Renal pelvis (tissue), 1 donor: ENCODE measurements at regions not wholly inside any gene's neighbourhood (a gene's known extent, or its start where the extent isn't known, plus 50 kb on each side); places are given as distances from the start of the nearest gene placed in this dataset.
"Not testable (repeated sequence)": the region's sequence is repeated elsewhere in the genome, so short reads cannot be mapped to it uniquely, and the experiment has no call there.

Experiments
- DNase-seq: peaks from one replicate; pipeline ENCODE4 v3.0.0-alpha.2; 2013

DNA sequence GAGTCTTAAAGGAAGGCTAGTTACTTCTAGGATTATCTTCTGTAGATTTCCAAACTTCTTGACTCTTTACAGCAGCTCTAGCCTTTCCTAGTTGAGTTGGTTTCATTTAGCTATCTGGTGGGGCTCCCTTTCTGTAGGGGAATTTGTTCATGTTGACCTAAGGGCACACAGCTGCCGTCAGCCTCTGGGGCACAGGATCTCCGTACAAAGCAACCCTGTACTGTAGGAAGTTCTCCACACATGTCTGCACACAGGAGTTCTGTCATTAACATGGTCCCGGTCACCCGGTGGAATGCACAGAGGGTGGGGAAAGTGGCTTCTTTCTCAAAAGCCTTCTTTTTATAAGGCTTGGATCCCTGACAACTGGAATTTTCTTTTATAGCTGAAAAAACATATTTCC is 88.7 kb upstream of the TNIK start:
- peak; percentile 29 for DNase-seq

DNA sequence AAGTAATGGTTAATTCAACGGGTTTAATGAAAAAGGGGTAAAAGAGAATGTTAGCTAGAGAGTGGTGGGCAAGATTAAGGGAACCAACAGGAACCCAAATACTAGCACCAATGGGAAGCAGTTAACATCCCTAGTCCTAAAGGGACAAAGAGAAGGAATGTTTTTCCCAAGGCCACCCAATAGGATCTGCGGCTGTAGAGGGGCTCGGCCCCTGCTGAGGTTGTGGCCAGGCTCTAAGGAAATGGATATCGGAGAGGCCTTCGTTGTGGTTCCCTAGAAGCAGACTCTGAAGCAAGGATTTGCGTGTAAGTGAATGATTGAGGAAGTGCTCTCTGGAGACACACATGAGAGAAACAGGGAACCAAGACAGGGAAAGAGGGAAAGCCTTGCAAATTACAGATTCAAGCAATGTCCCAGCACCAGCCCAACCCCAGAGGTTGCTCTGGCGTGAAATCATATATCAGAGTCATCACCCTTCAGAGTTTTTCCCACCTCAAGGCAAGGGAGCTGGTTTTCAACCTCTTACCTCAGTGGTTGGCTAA is 83.6 kb upstream of the TNIK start:
- DNase-seq: no peak

DNA sequence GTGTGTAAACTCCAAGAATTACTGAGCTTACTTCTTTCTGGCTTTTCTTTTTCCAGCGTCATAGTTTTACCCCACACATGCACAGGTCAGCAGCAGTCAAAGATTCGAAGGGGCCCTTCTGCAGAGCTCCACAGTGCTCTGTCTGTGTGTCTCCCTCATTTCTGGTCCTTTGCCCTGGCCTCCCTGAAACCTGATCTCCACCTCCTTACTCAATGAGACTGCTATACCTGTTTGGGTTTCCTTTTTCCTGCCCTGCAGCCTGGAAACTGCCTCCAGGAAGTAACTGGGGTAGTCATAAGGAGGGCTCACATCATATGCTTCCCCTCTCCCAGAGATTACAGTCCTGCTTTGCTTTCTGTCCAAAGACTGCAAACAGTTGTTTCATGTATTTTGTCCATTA is 82.8 kb upstream of the TNIK start:
- DNase-seq: no peak

DNA sequence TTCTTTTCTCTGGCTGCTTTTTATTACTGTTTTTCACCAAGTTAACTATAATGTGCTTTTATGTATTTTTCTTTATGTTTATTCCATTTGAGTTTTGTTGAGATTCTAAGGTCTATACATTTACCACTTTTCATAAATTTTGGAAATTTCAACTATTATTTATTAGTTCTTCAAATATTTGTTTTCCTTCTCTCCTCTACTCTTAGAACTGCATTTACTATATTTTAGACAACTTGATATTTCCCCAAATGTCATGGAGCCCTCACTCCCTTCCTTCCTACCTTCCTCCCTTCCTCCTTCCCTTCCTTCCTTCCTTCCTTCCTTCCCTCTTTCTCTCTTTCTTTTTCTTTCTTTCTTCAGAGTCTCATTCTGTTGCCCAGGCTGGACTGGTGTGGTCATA is 81.4 kb upstream of the TNIK start:
- no peak for DNase-seq

DNA sequence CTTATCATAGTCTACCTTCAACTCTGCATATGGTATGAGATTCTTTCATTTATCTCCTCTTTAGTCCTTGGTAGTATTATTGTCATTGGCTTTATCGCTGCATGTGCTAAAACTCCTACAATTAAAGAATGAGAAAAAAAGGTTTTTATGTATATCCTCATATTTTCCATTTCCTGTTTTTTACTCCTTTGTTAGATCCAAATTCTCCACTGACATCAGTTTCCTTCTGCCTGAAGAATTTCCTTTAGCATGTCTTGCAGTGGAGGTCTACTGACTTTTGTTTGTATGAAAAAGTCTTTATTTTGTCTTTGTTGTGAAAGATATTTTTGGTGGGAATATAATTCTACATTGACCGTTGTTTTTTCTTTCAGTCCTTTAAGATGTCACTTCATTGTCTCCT is 81.0 kb upstream of the TNIK start:
- DNase-seq: no peak

DNA sequence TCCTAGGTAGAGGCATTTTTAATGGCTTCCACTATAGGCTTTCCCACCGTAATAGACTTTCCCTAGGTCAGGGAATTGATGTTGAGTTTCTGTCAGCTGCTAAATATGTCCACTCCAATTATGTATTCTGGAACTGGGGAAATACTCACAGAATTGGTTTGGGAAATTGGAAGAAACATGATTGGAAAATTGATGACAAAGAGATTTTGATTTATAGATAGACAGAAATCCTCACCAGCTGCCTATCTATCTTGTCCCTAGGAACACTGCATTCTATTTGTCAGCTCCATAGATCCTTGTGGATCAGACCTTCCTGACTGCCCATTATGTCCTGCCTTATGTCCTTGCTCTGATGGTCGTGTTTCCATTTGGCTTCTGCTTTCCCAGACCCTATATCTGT is 75.6 kb upstream of the TNIK start:
- DNase-seq: no peak

DNA sequence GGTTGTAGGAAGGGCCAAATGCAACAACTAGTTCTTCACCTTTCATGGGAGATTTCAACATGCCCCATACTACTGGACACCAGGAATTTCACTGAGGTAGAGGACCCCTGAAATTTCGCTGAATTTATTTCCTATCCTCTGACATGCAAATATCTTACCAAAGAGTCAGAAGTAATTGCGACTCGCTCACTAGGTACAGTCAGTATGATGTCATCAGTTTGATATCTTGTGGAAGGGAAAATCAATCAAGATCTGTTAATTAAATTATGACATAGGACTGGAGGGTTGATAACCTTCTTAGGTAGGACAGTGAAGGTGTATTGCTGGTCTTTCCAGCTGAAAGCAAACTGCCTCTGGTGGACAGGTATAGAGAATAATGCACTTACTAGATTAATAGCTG is 74.9 kb upstream of the TNIK start:
- DNase-seq: no peak

DNA sequence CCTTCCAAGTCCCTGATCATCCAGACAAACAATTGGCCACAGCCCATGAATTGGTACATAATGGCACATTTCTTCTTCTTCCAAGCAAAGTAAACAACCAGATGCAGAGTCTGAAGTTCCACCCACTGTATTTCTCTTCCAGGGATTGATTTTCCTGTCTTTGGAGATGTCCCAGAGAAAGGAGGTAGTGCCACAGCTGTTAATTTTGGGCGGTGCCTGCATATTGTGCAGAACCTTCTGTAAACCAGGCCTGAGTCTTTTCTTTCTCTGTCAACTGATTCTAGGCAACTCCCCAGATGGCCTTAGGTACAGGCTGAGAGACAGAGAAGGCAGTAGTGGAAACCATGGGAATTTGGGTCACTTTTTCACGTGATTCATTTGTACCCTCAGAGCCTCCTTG is 73.5 kb upstream of the TNIK start:
- no peak for DNase-seq

DNA sequence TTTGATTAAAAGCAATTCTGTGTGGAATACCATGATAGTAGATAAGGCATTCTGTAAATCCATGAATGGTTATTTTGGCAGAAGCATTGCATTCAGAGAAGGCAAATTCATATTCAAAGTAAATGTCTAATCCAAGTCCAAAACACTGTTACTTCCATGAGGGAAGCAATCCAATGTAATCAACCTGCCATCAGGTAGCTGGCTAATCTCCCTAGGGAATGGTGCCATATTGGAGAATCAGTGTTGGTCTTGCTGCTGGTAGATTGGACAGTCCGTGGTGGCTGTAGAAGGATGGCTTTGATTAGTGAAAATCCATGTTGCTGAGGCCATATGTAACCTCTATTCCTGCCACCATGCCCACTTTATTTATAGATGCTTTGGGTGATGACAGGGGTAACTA is 72.1 kb upstream of the TNIK start:
- DNase-seq: no peak

DNA sequence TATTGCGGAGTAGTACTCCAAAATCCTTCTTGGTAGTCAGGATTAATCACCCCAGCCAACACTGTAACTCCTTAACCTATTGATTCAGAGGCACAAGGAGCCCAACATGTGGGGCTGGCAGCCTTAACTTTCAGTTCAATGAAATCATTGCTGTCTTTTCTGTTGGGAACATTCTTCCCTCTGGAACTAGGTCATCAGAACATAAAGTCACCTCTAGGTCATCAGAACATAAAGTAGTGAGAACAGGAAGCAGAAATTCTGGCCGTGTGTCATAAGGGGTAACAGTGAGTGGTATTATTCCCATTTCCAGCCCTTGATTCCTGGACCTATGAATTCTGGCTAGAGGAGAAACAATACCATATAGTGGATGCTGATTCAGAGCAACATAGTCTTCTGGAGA is 71.5 kb upstream of the TNIK start:
- no peak for DNase-seq

DNA sequence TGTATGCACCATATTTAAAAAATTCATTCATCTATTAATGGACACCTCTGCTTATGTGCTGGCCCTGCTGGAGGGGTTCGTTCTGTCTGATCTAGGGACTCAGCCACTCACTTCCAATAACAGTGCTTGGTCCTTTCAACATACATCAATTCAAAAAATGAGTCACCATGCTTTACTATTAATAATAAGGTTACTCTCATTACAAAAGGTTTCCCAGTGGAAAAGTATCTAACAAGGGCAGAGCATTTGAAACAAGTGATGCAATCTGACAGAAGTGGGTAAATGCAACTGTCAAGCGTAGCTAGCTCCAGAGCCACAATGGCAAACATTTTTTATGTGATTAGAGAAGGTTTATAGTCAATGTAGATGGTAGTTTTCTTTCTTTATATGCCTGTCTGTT is 67.9 kb upstream of the TNIK start:
- DNase-seq: no peak

DNA sequence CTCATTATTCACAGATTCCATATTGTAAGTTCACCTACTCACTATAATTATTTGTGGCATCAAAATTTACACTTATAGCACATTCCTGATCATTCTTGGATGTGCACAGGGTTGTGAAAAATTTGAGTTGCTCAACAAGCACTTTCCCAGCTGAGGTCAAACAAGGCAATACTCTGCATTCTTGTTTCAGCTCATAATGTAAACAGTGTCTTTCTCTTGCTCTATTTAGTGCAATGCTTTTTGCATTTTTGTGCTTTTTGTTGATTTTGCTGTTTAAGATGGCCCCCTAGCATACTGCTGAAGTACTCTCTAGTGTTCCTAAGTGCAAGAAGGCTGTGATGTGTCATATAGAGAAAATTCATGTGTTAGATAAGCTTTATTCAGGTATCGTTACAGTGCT is 66.7 kb upstream of the TNIK start:
- no peak for DNase-seq

DNA sequence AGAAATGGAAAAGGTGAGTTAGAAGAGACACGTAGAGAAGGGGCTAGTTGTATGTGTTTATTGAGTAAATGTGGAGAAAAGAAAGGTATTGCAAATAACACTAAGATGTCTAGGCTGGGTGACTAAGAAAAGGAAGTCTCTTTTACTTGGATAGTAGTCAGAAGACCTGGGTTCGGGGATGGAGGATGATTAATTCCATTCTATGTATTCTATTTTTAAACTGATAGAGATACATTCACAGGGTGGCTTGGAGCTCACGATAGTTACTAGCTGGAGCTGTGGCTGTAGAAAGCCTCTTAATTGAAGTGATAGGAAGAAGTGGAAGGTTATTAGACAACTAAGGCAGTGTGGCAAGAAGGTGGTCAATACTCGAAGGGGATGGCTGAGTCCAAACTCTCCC is 65.9 kb upstream of the TNIK start:
- DNase-seq: no peak

DNA sequence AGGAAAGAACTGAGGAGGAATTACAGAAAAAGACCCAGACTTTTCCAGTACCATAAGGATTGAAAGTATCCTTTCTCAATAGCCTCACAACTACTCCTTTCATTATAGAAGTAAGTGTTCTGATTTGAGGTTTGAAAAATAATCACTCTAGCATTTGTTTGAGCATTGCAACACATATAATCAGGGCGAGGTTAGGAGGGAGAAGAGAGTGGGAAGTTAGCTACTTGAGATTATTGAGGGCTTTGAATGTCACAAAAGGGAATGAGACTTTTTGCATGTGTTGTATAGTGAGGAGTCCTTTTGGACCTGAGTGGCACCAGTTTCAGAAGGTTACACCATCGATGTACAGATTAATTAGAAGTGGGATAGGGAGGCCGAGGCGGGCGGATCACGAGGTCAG is 65.2 kb upstream of the TNIK start:
- DNase-seq: no peak

DNA sequence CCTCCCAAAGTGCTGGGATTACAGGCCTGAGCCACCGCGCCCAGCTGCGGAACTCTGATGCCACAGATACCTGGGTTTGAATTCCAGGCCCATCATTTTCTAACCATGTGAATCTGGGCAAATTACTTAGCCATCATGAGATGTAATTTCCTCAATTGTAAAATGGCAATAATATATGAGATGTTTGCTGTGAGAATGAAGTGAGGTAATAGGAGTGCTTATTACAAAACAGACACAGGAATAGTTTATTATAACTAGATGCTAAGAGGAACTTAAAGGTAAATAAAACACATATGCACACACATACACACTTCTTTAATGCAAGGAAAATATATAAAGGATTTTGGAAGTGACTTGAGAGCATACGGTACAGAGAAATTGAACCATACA is 64.7 kb upstream of the TNIK start:
- DNase-seq: no peak

DNA sequence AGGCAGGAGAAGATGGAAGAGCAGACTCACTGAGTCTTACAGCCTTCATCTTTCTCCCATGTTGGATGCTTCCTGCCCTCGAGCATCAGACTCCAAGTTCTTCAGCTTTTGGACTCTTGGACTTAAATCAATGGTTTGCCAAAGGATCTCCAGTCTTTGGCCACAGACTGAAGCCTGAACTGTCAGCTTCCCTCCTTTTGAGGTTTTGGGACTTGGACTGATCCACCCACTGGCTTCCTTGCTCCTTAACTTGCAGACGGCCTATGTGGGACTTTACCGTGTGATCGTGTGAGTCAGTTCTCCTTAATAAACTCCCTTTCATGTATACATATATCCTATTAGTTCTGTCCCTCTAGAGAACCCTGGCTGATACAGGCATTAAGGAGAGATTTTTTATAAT is 62.4 kb upstream of the TNIK start:
- DNase-seq: no peak

DNA sequence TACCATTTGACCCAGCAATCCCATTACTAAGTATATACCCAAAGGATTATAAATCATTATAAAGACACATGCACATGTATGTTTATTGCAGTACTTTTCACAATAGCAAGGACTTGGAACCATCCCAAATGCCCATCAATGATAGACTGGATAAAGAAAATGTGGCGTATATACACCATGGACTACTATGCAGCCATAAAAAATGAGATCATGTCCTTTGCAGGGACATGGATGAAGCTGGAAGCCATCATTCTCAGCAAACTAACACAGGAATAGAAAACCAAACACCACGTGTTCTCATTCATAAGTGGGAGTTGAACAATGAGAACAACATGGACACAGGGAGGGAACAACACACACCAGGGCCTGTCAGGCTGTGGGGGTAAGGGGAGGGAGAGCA is 59.2 kb upstream of the TNIK start:
- not testable (repeated sequence) for DNase-seq

DNA sequence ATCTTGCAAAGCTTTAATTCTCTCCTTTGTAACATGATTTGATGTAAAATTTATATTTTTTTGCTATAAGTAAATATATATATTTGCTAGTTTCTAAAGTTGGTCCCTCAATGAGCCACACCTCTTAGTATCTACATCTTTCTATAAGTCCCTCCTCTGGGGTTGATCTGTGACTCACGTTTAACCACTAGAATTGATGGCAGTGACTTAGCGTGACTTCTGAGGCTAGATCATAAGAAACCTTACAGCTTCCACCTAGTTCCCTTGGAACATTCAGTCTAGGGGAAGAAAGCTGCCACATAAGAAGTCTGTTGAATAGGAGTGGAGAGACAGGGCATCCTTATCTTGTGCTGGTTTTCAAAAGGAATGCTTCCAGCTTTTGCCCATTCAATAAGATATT is 56.6 kb upstream of the TNIK start:
- no peak for DNase-seq

DNA sequence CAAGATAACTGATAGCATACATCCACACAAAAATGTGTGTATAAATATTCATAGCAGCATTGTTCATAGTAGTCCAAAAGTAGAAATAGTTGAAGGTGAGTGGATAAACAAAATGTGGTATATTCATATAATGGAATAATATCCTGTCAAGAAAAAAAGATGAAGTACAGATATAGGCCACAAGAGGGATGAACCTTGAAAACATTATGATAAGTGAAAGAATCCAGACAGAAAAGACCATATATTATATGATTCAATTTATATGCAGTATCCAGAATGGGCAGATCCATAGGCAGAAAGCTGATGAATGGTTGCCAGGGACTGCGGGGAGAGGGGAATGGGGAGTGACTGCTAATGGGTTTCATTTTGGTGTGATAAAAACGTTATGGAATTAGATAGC is 54.3 kb upstream of the TNIK start:
- no peak for DNase-seq

DNA sequence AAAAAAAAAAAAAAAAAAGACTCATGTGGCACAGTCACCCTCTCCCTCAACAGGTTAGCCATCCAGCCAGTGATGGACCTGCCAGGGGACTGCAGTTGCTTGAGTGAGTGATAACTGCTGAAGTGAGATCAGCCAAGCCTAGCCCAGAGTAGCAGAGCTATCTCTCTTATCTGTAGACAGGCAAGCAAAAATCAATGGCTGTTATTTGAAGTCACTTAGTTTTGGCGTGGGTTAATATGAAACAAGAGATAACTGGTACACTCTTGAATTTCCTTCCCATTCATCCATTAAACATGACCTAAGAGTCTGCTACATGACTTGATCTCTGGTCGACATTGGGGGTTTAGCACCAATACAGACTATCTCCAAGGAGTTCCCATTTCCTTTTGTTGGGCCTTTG is 51.2 kb upstream of the TNIK start:
- DNase-seq: no peak
